Astrocyte (in vitro differentiated cells and primary cell): ENCODE measurements at regions not wholly inside any gene's neighbourhood (a gene's known extent, or its start where the extent isn't known, plus 50 kb on each side); places are given as distances from the start of the nearest gene placed in this dataset.
A peak's percentile ranks its signal among the peaks of the same experiment; 100 is the strongest.

Experiments used
- DNase-seq: peaks from one replicate; pipeline ENCODE4 v3.0.0-alpha.2; 2010; ENCODE audit warnings: low read depth
- FAIRE-seq: peaks from 2 replicates; lab custom pipeline; 2011; peaks lifted over from hg19 to GRCh38; lab: Jason Lieb, UNC
- H2AFZ ChIP-seq: 2 replicates; pipeline ENCODE4 v1.6.0; 2012; ENCODE audit warnings: low read depth, low read length, inconsistent platforms
- H3K27ac ChIP-seq: 2 replicates; pipeline ENCODE4 v1.5.1; 2011; ENCODE audit warnings: low read depth, low read length, inconsistent platforms
- H3K27me3 ChIP-seq: 2 replicates; pipeline ENCODE4 v1.6.0; 2011; ENCODE audit warnings: low read length, inconsistent platforms; ENCODE audit not compliant: insufficient read depth
- H3K36me3 ChIP-seq: 2 replicates; pipeline ENCODE4 v1.5.1; 2011; ENCODE audit warnings: low read length, inconsistent platforms; ENCODE audit not compliant: insufficient read depth
- H3K4me1 ChIP-seq: 2 replicates; pipeline ENCODE4 v1.5.1; 2011; ENCODE audit warnings: low read length, inconsistent platforms; ENCODE audit not compliant: insufficient read depth
- H3K4me2 ChIP-seq: 2 replicates; pipeline ENCODE4 v1.6.0; 2012; ENCODE audit warnings: low read length, inconsistent platforms
- H3K4me3 ChIP-seq: 2 replicates; pipeline ENCODE4 v1.5.1; 2011; ENCODE audit warnings: low read depth, mild to moderate bottlenecking, low read length, inconsistent platforms; ENCODE audit not compliant: insufficient read depth
- H3K79me2 ChIP-seq: 2 replicates; pipeline ENCODE4 v1.6.0; 2012; ENCODE audit warnings: mild to moderate bottlenecking, low read length, inconsistent platforms; ENCODE audit not compliant: insufficient read depth
- H3K9ac ChIP-seq: 2 replicates; pipeline ENCODE4 v1.6.0; 2012; ENCODE audit warnings: mild to moderate bottlenecking, low read length, inconsistent platforms
- H3K9me3 ChIP-seq: 2 replicates; pipeline ENCODE4 v1.5.1; 2012; ENCODE audit warnings: low read depth, mild to moderate bottlenecking, low read length, inconsistent platforms; ENCODE audit not compliant: insufficient read depth
- H4K20me1 ChIP-seq: 2 replicates; pipeline ENCODE4 v1.6.0; 2012; ENCODE audit warnings: low read length, inconsistent platforms; ENCODE audit not compliant: insufficient read depth
- H3K27ac Mint-ChIP-seq: one replicate; pipeline ENCODE4 v1.8.0; 2021; ENCODE audit warnings: mild to moderate bottlenecking, mixed read lengths; ENCODE audit not compliant: unreplicated experiment
- H3K27me3 Mint-ChIP-seq: one replicate; pipeline ENCODE4 v1.8.0; 2021; ENCODE audit warnings: low read depth, mixed read lengths; ENCODE audit not compliant: unreplicated experiment
- H3K36me3 Mint-ChIP-seq: one replicate; pipeline ENCODE4 v1.8.0; 2021; ENCODE audit warnings: low read depth, mixed read lengths; ENCODE audit not compliant: unreplicated experiment
- H3K4me1 Mint-ChIP-seq: one replicate; pipeline ENCODE4 v1.8.0; 2021; ENCODE audit warnings: low read depth, mixed read lengths; ENCODE audit not compliant: unreplicated experiment
- H3K4me3 Mint-ChIP-seq: one replicate; pipeline ENCODE4 v1.8.0; 2021; ENCODE audit warnings: mild to moderate bottlenecking, moderate library complexity, mixed read lengths; ENCODE audit not compliant: unreplicated experiment
- H3K9me3 Mint-ChIP-seq: one replicate; pipeline ENCODE4 v1.8.0; 2021; ENCODE audit warnings: mild to moderate bottlenecking, mixed read lengths; ENCODE audit not compliant: unreplicated experiment
- CTCF ChIP-seq: IDR thresholded peaks from 2 replicates; pipeline ENCODE4 v1.5.1; 2011; ENCODE audit warnings: low read depth, mild to moderate bottlenecking, inconsistent platforms, low read length, moderate library complexity; ENCODE audit not compliant: insufficient read depth
- EZH2 ChIP-seq: IDR thresholded peaks from 2 replicates; pipeline ENCODE4 v1.6.1; 2012; ENCODE audit warnings: mild to moderate bottlenecking, low read length, inconsistent platforms; ENCODE audit not compliant: insufficient read depth

GRCh38 chr4:95714571-95714970, 125.3 kb upstream of the PDHA2 start:
- no peak overlapping the region for H3K27ac Mint-ChIP-seq
- Histone ChIP-seq H3K4me3 (no peak overlapping the region), H3K4me2 (no peak overlapping the region), H3K9me3 (no peaks in the 10 kb centered on the region), H3K27ac (no peak overlapping the region), H3K4me1 (no peaks in the 10 kb centered on the region), H3K9ac (no peak overlapping the region), H2AFZ (no peak overlapping the region), H4K20me1 (no peaks in the 10 kb centered on the region), H3K36me3 (no peaks in the 10 kb centered on the region), H3K79me2 (no peaks in the 10 kb centered on the region), H3K27me3 (no peaks in the 10 kb centered on the region)
- no peak for FAIRE-seq
- no peaks in the 10 kb centered on the region for H3K27me3 Mint-ChIP-seq
- no peaks in the 10 kb centered on the region for H3K36me3 Mint-ChIP-seq
- H3K4me3 Mint-ChIP-seq = no peak overlapping the region
- TF ChIP-seq EZH2 (no peak), CTCF (no peak)
- no peaks in the 10 kb centered on the region for H3K4me1 Mint-ChIP-seq
- peaks cover 6% of the 10 kb centered on the region for H3K9me3 Mint-ChIP-seq
- no peak for DNase-seq

- no peak overlapping the region for H2AFZ ChIP-seq
- no peak overlapping the region for H3K9ac ChIP-seq
- TF ChIP-seq CTCF (no peak), EZH2 (no peak)
- no peaks in the 10 kb centered on the region for H3K79me2 ChIP-seq
- Mint-ChIP-seq H3K4me1 (peaks cover 9% of the 10 kb centered on the region), H3K9me3 (no peaks in the 10 kb centered on the region), H3K36me3 (no peaks in the 10 kb centered on the region), H3K4me3 (no peak overlapping the region), H3K27me3 (no peaks in the 10 kb centered on the region), H3K27ac (no peak overlapping the region)
- H3K9me3 ChIP-seq = no peaks in the 10 kb centered on the region
- H3K27ac ChIP-seq = no peak overlapping the region
- no peaks in the 10 kb centered on the region for H3K27me3 ChIP-seq
- H3K4me2 ChIP-seq = no peak overlapping the region
- H3K4me1 ChIP-seq = peaks cover 6% of the 10 kb centered on the region
- FAIRE-seq (no peak), DNase-seq (no peak)
- H3K36me3 ChIP-seq = no peaks in the 10 kb centered on the region
- H3K4me3 ChIP-seq = no peak overlapping the region
- no peaks in the 10 kb centered on the region for H4K20me1 ChIP-seq
These were observed 134.6 kb upstream of the PDHA2 start for GRCh38 chr4:95705323-95705722.

GRCh38 chr4:95701500-95702170, 138.3 kb upstream of the PDHA2 start:
- Mint-ChIP-seq H3K27me3 (no peaks in the 10 kb centered on the region), H3K27ac (peak overlapping the region; percentile 8), H3K4me3 (no peak overlapping the region), H3K9me3 (no peaks in the 10 kb centered on the region), H3K4me1 (peaks cover 9% of the 10 kb centered on the region), H3K36me3 (no peaks in the 10 kb centered on the region)
- FAIRE-seq (no peak), DNase-seq (peak; percentile 75)
- no peak overlapping the region for H2AFZ ChIP-seq
- H3K79me2 ChIP-seq = no peaks in the 10 kb centered on the region
- H3K36me3 ChIP-seq = no peaks in the 10 kb centered on the region
- H4K20me1 ChIP-seq = no peaks in the 10 kb centered on the region
- H3K27me3 ChIP-seq = no peaks in the 10 kb centered on the region
- H3K4me2 ChIP-seq = no peak overlapping the region
- peaks cover 6% of the 10 kb centered on the region for H3K4me1 ChIP-seq
- TF ChIP-seq CTCF = no peak
- no peak for TF ChIP-seq EZH2
- no peaks in the 10 kb centered on the region for H3K9me3 ChIP-seq
- H3K4me3 ChIP-seq = no peak overlapping the region
- H3K27ac ChIP-seq = no peak overlapping the region
- H3K9ac ChIP-seq = no peak overlapping the region
